Caco-2 (cell line): ENCODE measurements at regions not wholly inside any gene's neighbourhood (a gene's known extent, or its start where the extent isn't known, plus 50 kb on each side); places are given as distances from the start of the nearest gene placed in this dataset.

Experiments
- BruUV-seq: library from RNA; stranded (reverse); fragments of 400-500 nt; replicated peaks from 2 replicates; lab custom pipeline; 2021; lab: Mats Ljungman, UMichigan
- CTCF ChIA-PET: fragments of 300-600 bp; sonication (Branson Sonifier 250); formaldehyde crosslinking; loops from one replicate; lab custom pipeline; 2022; ENCODE audit warnings: antibody characterized with exemption; lab: Charles Lee
- POLR2A ChIA-PET: fragments of 300-600 bp; sonication (Branson Sonifier 250); formaldehyde crosslinking; loops from one replicate; lab custom pipeline; 2022; ENCODE audit warnings: antibody characterized with exemption; lab: Charles Lee
- DNase-seq, 2 experiments: peaks; one replicate each; pipeline versions ENCODE4 v3.0.0 to v3.0.0-alpha.2; 2020 to 2022
- H3K27me3 ChIP-seq: replicated peaks from 2 replicates; pipeline ENCODE4 v1.6.0; 2011; ENCODE audit warnings: low read length; ENCODE audit not compliant: control insufficient read depth, insufficient read depth
- H3K36me3 ChIP-seq: 2 replicates; pipeline ENCODE4 v1.5.1; 2011; ENCODE audit warnings: low read length; ENCODE audit not compliant: control insufficient read depth, insufficient read depth
- H3K4me1 ChIP-seq: fragments of 250-450 bp; sonication (Bioruptor Pico); 2 replicates; pipeline ENCODE4 v1.5.1; 2020; ENCODE audit warnings: mild to moderate bottlenecking
- H3K4me3 ChIP-seq: 2 replicates; pipeline ENCODE4 v1.5.1; 2011; ENCODE audit warnings: low read depth, mild to moderate bottlenecking, control low read depth, low read length
- H3K9me3 ChIP-seq: fragments of 250-450 bp; sonication (Bioruptor Pico); 2 replicates; pipeline ENCODE4 v1.5.1; 2020; ENCODE audit warnings: mild to moderate bottlenecking, moderate library complexity
- H3K27ac Mint-ChIP-seq: one replicate; pipeline ENCODE4 v1.8.0; 2022; ENCODE audit warnings: mixed read lengths; ENCODE audit not compliant: unreplicated experiment
- H3K27me3 Mint-ChIP-seq: one replicate; pipeline ENCODE4 v1.8.0; 2022; ENCODE audit warnings: mixed read lengths; ENCODE audit not compliant: insufficient read depth, unreplicated experiment
- H3K36me3 Mint-ChIP-seq: one replicate; pipeline ENCODE4 v1.8.0; 2022; ENCODE audit warnings: mild to moderate bottlenecking, mixed read lengths; ENCODE audit not compliant: insufficient read depth, unreplicated experiment
- H3K4me1 Mint-ChIP-seq: one replicate; pipeline ENCODE4 v1.8.0; 2022; ENCODE audit warnings: low read depth, mixed read lengths; ENCODE audit not compliant: unreplicated experiment
- H3K4me3 Mint-ChIP-seq: one replicate; pipeline ENCODE4 v1.8.0; 2022; ENCODE audit warnings: mild to moderate bottlenecking, moderate library complexity, mixed read lengths; ENCODE audit not compliant: unreplicated experiment
- H3K9me3 Mint-ChIP-seq: one replicate; pipeline ENCODE4 v1.8.0; 2022; ENCODE audit warnings: mixed read lengths; ENCODE audit not compliant: unreplicated experiment
- intact Hi-C: fragments of 100-400 bp; cut with micrococcal nuclease; formaldehyde crosslinking; loops from one replicate; pipeline ENCODE4 v1.10.0; 2022; ENCODE audit not compliant: unreplicated experiment
- TF ChIP-seq, protein P1 (sequence below), 2 experiments: fragments of 200-600 bp in 1 of 2; IDR thresholded peaks; 1 replicate in 1 of 2; 2 replicates in 1 of 2; pipeline versions ENCODE4 v1.5.1 to v1.8.0; 2011 to 2022; ENCODE audit warnings: antibody characterized with exemption in 1 of 2, control low read depth in 1 of 2, inconsistent platforms in 1 of 2, low read depth in 1 of 2, low read length in 1 of 2, mild to moderate bottlenecking in 1 of 2, moderate library complexity in 1 of 2; ENCODE audit not compliant: insufficient read depth in 1 of 2, severe bottlenecking in 1 of 2, unreplicated experiment in 1 of 2

DNA sequence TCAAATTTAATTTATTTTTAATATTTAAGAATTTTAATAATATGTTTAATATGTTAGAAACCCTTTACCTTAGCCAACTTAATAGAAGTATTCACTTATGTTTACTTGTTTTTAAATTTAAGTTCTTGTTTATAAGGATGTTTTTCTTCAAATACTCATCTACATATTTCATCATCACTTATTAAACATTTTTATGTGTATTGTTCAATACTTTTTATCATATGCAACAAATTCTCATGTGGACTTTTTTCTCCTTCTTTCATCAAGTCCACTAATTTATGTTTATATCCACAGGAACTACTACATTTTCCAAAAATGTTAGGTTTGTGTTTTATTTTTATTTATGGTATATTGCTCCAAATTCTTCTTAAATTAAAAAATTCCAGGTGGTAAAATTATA lies 2113.1 kb upstream of the RAG2 start:
- H3K27me3 Mint-ChIP-seq = no peaks in the 10 kb centered on the region
- Histone ChIP-seq H3K36me3 (no peaks in the 10 kb centered on the region), H3K9me3 (no peaks in the 10 kb centered on the region), H3K27me3 (no peaks in the 10 kb centered on the region), H3K4me1 (no peaks in the 10 kb centered on the region), H3K4me3 (no peak overlapping the region)
- no peaks in the 10 kb centered on the region for H3K36me3 Mint-ChIP-seq
- H3K27ac Mint-ChIP-seq = no peak overlapping the region
- ChIA-PET POLR2A (no interaction called here), CTCF (no interaction called here)
- BruUV-seq = no TSS peak
- no peak overlapping the region for H3K4me3 Mint-ChIP-seq
- TF ChIP-seq, protein P1, sequence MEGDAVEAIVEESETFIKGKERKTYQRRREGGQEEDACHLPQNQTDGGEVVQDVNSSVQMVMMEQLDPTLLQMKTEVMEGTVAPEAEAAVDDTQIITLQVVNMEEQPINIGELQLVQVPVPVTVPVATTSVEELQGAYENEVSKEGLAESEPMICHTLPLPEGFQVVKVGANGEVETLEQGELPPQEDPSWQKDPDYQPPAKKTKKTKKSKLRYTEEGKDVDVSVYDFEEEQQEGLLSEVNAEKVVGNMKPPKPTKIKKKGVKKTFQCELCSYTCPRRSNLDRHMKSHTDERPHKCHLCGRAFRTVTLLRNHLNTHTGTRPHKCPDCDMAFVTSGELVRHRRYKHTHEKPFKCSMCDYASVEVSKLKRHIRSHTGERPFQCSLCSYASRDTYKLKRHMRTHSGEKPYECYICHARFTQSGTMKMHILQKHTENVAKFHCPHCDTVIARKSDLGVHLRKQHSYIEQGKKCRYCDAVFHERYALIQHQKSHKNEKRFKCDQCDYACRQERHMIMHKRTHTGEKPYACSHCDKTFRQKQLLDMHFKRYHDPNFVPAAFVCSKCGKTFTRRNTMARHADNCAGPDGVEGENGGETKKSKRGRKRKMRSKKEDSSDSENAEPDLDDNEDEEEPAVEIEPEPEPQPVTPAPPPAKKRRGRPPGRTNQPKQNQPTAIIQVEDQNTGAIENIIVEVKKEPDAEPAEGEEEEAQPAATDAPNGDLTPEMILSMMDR (IDR thresholded peaks at IDR 0.05; ENCODE audit: insufficient read depth in 1 of 2, low read depth in 1 of 2, low read length in 1 of 2, severe bottlenecking in 1 of 2, unreplicated experiment in 1 of 2) = no peak
- H3K4me1 Mint-ChIP-seq = no peaks in the 10 kb centered on the region
- intact Hi-C loops = no loop called here
- no peak for DNase-seq
- no peaks in the 10 kb centered on the region for H3K9me3 Mint-ChIP-seq

GRCh38 chr11:38710262-38710661 lies 2112.2 kb upstream of the RAG2 start:
- Mint-ChIP-seq H3K4me3 (no peak overlapping the region), H3K9me3 (no peaks in the 10 kb centered on the region), H3K4me1 (no peaks in the 10 kb centered on the region), H3K36me3 (no peaks in the 10 kb centered on the region), H3K27me3 (no peaks in the 10 kb centered on the region), H3K27ac (no peak overlapping the region)
- intact Hi-C loops = no loop called here
- H3K9me3 ChIP-seq = no peaks in the 10 kb centered on the region
- H3K4me3 ChIP-seq = no peak overlapping the region
- ChIA-PET CTCF (no interaction called here), POLR2A (no interaction called here)
- H3K36me3 ChIP-seq = no peaks in the 10 kb centered on the region
- no TSS peak for BruUV-seq
- TF ChIP-seq, protein P1 (IDR thresholded peaks at IDR 0.05; ENCODE audit: insufficient read depth in 1 of 2, low read depth in 1 of 2, low read length in 1 of 2, severe bottlenecking in 1 of 2, unreplicated experiment in 1 of 2) = no peak
- H3K27me3 ChIP-seq = no peaks in the 10 kb centered on the region
- no peak for DNase-seq
- H3K4me1 ChIP-seq = no peaks in the 10 kb centered on the region

GRCh38 chr11:38700111-38700510 lies 2102.1 kb upstream of the RAG2 start:
- Histone ChIP-seq H3K4me1 (no peaks in the 10 kb centered on the region), H3K4me3 (no peak overlapping the region), H3K27me3 (no peaks in the 10 kb centered on the region), H3K36me3 (no peaks in the 10 kb centered on the region), H3K9me3 (no peaks in the 10 kb centered on the region)
- CTCF ChIA-PET = no interaction called here
- Mint-ChIP-seq H3K9me3 (no peaks in the 10 kb centered on the region), H3K27ac (no peak overlapping the region), H3K4me3 (no peak overlapping the region), H3K27me3 (peaks cover 5% of the 10 kb centered on the region), H3K4me1 (no peaks in the 10 kb centered on the region), H3K36me3 (no peaks in the 10 kb centered on the region)
- intact Hi-C loops = no loop called here
- no peak for DNase-seq
- BruUV-seq = no TSS peak
- POLR2A ChIA-PET = no interaction called here
- TF ChIP-seq, protein P1 (IDR thresholded peaks at IDR 0.05; ENCODE audit: insufficient read depth in 1 of 2, low read depth in 1 of 2, low read length in 1 of 2, severe bottlenecking in 1 of 2, unreplicated experiment in 1 of 2) = no peak
